Epithelial cell of esophagus (primary cell): ENCODE measurements at regions not wholly inside any gene's neighbourhood (a gene's known extent, or its start where the extent isn't known, plus 50 kb on each side); places are given as distances from the start of the nearest gene placed in this dataset.

ENCODE experiments used
- DNase-seq: peaks from one replicate; pipeline ENCODE4 v3.0.0; 2010; ENCODE audit warnings: low read depth
- H3K4me3 ChIP-seq: 2 replicates; pipeline ENCODE4 v1.5.1; 2011; ENCODE audit warnings: mild to moderate bottlenecking, low read length, control low read depth
- CTCF ChIP-seq: IDR thresholded peaks from 2 replicates; pipeline ENCODE4 v1.5.1; 2011; ENCODE audit warnings: low read depth, mild to moderate bottlenecking, low read length, control low read depth, inconsistent platforms; ENCODE audit not compliant: insufficient read depth; ENCODE audit errors: missing control alignments

GRCh38 chr5:9715891-9716335, 85.8 kb upstream of the TAS2R1 start:
- DNase-seq, result peak; percentile 8
- no peak overlapping the region for H3K4me3 ChIP-seq
- no peak for TF ChIP-seq CTCF

- H3K4me3 ChIP-seq, result no peak overlapping the region
- no peak for TF ChIP-seq CTCF
- DNase-seq, result no peak
Measured at GRCh38 chr5:9713959-9714586, 83.9 kb upstream of the TAS2R1 start.

- TF ChIP-seq CTCF, result no peak
- no peak overlapping the region for H3K4me3 ChIP-seq
- DNase-seq, result no peak
Measured at GRCh38 chr5:9713356-9713755, 83.2 kb upstream of the TAS2R1 start.

GRCh38 chr5:9712911-9713310, 82.8 kb upstream of the TAS2R1 start:
- peak; percentile 4 for DNase-seq
- H3K4me3 ChIP-seq, result no peak overlapping the region
- no peak for TF ChIP-seq CTCF

- peak; percentile 95 for DNase-seq
- TF ChIP-seq CTCF, result no peak
- H3K4me3 ChIP-seq, result no peak overlapping the region
Measured at GRCh38 chr5:9712506-9712905, 82.4 kb upstream of the TAS2R1 start.

- TF ChIP-seq CTCF, result no peak
- no peak overlapping the region for H3K4me3 ChIP-seq
- no peak for DNase-seq
Measured at GRCh38 chr5:9710069-9710468, 79.9 kb upstream of the TAS2R1 start.
